ENCODE measurements at regions not wholly inside any gene's neighbourhood (a gene's known extent, or its start where the extent isn't known, plus 50 kb on each side); places are given as distances from the start of the nearest gene placed in this dataset.

DNA sequence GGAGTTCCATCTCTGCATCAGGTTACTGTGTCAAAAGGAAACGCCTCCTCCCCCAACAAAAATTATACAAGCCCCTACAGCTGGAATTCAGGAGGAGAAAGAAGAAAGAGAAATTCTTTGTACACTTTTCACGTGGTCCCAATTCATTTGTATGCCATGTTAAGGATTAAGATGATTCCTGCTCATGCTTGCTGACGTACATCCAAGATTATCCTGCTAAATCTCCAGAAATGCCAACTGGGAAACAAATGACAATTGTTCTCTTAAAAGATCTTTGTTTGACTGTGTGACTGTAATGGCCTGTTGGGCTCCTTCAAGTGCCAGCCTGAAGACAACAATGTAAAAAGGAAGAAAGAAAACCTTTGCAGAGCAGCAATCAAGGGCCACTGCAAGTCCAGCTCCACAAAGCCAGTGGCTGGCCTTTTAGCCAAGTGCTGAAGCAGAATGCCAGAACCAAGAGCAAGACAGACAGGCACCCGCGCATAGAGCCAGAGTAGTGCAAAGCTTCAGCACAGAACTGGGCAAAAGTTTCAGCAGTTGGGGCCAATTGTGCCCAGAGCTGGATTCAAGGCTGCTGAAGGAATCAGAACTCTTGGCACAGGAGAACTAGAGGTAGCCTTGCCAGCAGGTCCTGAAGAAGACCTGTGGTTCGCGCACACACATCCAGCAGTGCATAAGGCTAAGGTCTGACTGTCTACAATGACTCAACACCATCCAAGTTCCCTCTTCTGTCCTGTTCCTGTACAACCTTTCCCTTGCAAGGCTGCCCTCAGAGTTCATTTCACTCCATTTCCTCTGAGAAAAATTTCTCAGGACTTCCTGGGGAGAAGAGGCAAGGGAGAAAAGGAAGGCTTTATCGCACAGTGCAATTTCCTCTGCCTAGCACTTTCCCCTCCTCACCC, 209.7 kb upstream of the BMP4 start:
- WGBS, 2 donors: 79 to 83% methylated on average over 8 of the region's 8 CpGs

GRCh38 chr14:54168489-54168888, 211.9 kb upstream of the BMP4 start:
- Histone ChIP-seq H3K36me3 (no peaks in the 10 kb centered on the region), H3K9me3 (no peaks in the 10 kb centered on the region), H3K4me3 (no peak overlapping the region), H3K27ac (no peak overlapping the region), H3K27me3 (no peaks in the 10 kb centered on the region), H3K4me1 (no peaks in the 10 kb centered on the region)
- TF ChIP-seq, protein P1, sequence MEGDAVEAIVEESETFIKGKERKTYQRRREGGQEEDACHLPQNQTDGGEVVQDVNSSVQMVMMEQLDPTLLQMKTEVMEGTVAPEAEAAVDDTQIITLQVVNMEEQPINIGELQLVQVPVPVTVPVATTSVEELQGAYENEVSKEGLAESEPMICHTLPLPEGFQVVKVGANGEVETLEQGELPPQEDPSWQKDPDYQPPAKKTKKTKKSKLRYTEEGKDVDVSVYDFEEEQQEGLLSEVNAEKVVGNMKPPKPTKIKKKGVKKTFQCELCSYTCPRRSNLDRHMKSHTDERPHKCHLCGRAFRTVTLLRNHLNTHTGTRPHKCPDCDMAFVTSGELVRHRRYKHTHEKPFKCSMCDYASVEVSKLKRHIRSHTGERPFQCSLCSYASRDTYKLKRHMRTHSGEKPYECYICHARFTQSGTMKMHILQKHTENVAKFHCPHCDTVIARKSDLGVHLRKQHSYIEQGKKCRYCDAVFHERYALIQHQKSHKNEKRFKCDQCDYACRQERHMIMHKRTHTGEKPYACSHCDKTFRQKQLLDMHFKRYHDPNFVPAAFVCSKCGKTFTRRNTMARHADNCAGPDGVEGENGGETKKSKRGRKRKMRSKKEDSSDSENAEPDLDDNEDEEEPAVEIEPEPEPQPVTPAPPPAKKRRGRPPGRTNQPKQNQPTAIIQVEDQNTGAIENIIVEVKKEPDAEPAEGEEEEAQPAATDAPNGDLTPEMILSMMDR (IDR thresholded peaks at IDR 0.05): no peak
- FAIRE-seq (no peak), DNase-seq (no peak), ATAC-seq (no peak)
- 80 to 88% methylated on average over 4 of the region's 4 CpGs for WGBS, 2 donors
- intact Hi-C loops (cut with DNase I): loop anchor here in 1 of 3 donors (10.0 kb wide), 1 partner anchor 634 kb away; no protein-coding TSS in a partner anchor

More for the DNA sequence above, 209.7 kb upstream of the BMP4 start:
- TF ChIP-seq, protein P1 (IDR thresholded peaks at IDR 0.05): no peak
- H3K27ac ChIP-seq: no peak overlapping the region
- ATAC-seq: no peak
- no peak for DNase-seq
- H3K36me3 ChIP-seq: no peaks in the 10 kb centered on the region
- no peak for FAIRE-seq
- intact Hi-C loops (cut with DNase I): loop anchor here in 1 of 3 donors (10.0 kb wide), 1 partner anchor 631 kb away; no protein-coding TSS in a partner anchor
- H3K4me1 ChIP-seq: no peaks in the 10 kb centered on the region
- no peaks in the 10 kb centered on the region for H3K27me3 ChIP-seq
- H3K4me3 ChIP-seq: no peak overlapping the region
- no peaks in the 10 kb centered on the region for H3K9me3 ChIP-seq

DNA sequence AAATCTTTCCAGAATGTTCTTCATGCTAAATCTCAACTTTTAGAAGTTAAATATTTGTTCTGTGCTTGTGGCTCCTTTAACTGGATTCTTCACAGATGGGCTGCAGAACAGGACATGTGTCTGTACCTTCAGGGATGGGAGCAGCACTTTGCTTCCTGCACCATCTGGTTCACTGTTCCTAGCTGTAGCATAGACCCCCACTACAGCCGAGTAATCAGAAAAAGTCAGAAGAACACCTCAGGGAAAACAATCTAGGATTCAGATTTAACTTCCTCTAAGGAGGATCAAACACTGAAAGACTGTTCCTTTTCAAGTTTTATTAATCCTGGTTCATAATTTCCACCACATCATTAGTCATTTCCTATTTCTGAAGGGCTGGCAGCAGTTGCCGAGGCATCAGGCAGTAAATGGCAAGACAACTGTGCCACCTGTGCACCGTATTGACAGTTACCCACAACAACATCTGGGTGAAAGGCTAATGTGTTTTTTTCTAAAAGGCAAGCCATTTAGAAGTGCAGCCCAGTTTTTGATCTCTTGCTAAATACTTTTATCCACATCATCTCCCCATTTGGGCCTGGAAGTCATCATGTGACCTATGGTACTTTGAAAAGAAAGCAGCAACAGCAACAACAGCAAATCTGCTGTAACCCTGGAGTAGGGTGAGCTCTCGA, 212.8 kb upstream of the BMP4 start:
- no peaks in the 10 kb centered on the region for H3K27me3 ChIP-seq
- intact Hi-C loops (cut with DNase I): loop anchor here in 1 of 3 donors (10.0 kb wide), 1 partner anchor 635 kb away; no protein-coding TSS in a partner anchor
- TF ChIP-seq, protein P1 (IDR thresholded peaks at IDR 0.05): no peak
- WGBS, 2 donors: 44 to 47% methylated on average over 4 of the region's 4 CpGs
- ATAC-seq (peak in 2 of 4 donors; percentile 28 to 56), DNase-seq (no peak), FAIRE-seq (no peak)
- H3K4me3 ChIP-seq: no peak overlapping the region
- H3K9me3 ChIP-seq: no peaks in the 10 kb centered on the region
- no peak overlapping the region for H3K27ac ChIP-seq
- no peaks in the 10 kb centered on the region for H3K36me3 ChIP-seq
- no peaks in the 10 kb centered on the region for H3K4me1 ChIP-seq

GRCh38 chr14:54170301-54170700, 213.7 kb upstream of the BMP4 start:
- no peaks in the 10 kb centered on the region for H3K36me3 ChIP-seq
- H3K4me1 ChIP-seq: no peaks in the 10 kb centered on the region
- intact Hi-C loops (cut with DNase I): loop anchor here in 1 of 3 donors (5.0 kb wide), 1 partner anchor 633 kb away; no protein-coding TSS in a partner anchor
- ATAC-seq (no peak), DNase-seq (no peak), FAIRE-seq (no peak)
- TF ChIP-seq, protein P1 (IDR thresholded peaks at IDR 0.05): no peak
- H3K9me3 ChIP-seq: no peaks in the 10 kb centered on the region
- H3K4me3 ChIP-seq: no peak overlapping the region
- H3K27ac ChIP-seq: no peak overlapping the region
- H3K27me3 ChIP-seq: no peaks in the 10 kb centered on the region
